HG03103 (cell line): ENCODE measurements at regions not wholly inside any gene's neighbourhood (a gene's known extent, or its start where the extent isn't known, plus 50 kb on each side); places are given as distances from the start of the nearest gene placed in this dataset.

Experiments
- ATAC-seq: cut with Tn5 transposase; IDR thresholded peaks from one replicate; pipeline ENCODE4 v1.9.1; 2021; ENCODE audit warnings: low read depth; ENCODE audit not compliant: unreplicated experiment

DNA sequence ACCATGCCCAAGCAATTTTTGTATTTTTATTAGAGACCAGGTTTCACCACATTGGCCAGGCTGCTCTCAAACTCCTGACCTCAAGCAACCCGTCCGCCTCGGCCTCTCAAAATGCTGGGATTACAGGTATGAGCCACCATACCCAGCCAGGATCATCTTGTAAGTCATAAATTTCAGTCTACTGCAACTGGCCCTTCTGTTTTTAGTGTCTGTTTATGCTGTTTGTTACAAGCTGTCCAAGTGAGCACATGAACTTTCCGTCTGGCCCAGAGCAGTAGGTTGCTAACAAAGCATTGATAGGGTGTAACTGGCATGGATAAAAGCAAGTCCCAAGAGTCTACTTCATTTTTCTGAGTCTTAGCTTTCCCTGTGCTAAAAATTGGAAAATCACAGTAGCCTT, 164.4 kb upstream of the NT5C1B start:
- no peak for ATAC-seq

DNA sequence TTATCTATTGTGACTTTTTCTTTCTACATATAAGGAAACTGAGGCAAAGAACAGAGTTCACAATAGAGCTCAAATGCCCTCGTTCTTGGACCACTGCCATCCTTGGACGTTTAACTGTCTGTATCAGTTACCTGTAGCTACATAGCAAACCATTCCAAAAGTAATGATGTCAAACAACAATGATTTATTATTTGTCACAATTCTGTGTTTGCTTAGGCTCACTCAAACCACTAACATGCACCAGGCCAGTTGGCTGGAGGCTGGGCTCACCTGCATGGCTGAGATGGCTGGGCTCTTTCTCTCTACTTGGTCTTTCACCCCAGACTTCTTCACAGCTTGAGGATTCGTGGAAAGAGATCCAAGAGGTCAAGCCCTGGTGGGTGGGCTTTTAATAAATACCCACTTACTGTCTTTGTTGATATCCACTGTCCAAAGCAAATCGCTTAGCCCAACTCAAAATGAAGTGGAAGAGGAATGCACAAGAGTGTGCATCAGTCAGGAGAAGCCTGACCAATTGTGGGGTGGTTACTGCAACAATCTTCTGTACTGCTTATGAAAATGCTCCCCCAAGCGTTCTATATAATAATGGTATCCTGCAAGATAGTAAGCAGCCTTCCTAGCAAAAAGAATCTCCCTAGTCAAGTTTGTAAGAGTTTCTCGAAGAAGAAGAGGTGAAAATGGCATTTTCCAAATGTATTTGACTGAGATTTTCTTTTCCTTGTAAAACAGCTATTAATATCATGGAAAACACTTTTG, 163.5 kb upstream of the NT5C1B start:
- no peak for ATAC-seq

DNA sequence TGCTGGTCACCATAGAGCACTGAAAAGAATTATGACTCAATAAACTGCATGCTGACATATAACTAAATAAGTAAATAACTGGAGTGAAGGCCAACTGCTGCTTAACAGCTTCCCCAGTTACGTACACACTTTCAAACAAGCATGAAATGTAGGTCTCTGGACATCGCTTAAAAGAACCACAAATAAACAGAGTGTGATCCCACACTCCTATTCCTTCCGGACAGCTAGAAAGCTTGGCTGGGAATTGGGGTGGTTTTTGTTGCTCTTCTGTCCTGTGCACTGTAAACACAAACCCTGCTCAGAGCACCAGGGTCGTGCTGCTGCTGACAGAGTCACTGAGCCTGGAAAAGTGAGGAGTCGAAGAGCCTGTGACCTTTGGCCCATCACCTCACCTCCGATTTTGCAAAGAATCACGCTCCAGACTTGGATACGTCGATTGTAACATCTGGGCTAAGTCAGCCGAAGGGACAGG, 162.7 kb upstream of the NT5C1B start:
- no peak for ATAC-seq

- ATAC-seq, result no peak
These were observed 161.5 kb upstream of the NT5C1B start for GRCh38 chr2:18750672-18751554.

- no peak for ATAC-seq
These were observed 160.7 kb upstream of the NT5C1B start for GRCh38 chr2:18749912-18750526.

- no peak for ATAC-seq
These were observed 156.3 kb upstream of the NT5C1B start for GRCh38 chr2:18745431-18746272.

DNA sequence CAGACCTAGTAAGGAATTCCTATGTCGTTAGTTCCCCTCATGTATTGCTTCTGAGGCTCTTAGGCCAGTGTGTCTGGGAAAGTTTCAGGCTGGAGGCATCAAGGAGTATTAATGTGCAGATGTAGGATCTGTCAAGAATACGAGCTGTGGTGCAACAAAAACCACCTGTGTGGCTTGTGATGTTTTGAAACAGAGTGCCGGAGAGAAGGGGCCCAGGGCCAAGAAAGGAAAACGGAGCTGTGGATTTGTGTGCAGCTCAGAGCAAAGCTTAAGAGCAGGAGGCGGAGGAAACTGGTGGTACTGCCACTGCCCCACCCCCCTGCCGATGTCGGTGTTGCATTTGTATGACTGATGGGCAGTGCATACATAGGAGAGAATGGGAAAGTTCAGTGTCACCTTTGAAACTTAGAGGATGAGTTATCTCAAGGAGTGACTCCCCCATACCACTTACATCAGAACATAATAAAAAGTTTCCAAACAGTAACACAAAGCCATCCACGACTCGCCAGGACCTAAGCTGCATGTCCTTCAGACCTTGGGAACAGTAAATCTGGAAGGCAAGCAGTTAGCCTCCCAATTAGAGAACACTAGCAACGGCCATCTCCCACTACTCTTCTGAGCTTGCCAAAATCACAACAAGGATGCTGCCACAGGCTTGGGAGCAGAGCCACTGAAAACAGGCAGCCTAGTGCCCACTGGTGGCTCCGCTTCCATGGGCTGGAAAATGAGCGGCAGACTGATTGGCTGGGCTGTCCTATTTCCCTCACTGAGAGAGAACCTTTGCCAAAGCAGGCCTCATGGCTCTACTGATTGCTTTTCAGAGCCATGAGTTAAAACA, 152.7 kb upstream of the NT5C1B start:
- ATAC-seq, result no peak

DNA sequence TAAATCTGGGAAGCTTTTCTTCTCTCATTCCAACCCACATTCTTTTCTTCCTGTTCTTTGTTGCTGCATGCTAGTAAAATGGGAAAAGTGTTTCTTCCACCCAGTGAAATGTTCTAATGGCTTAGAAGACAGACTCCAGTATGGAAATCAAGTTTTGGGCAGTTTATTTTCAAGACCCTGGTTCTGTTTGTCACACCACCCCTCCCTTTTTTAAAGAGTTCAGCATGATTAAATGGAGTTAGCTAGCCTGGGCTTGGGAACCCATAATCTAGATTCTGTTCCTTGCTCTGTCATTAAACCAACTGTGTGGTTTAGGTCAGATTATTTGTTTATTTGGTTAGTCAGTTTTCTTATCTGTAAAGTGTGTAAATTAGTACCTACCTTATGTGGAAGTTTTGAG, 151.8 kb upstream of the NT5C1B start:
- ATAC-seq, result no peak

DNA sequence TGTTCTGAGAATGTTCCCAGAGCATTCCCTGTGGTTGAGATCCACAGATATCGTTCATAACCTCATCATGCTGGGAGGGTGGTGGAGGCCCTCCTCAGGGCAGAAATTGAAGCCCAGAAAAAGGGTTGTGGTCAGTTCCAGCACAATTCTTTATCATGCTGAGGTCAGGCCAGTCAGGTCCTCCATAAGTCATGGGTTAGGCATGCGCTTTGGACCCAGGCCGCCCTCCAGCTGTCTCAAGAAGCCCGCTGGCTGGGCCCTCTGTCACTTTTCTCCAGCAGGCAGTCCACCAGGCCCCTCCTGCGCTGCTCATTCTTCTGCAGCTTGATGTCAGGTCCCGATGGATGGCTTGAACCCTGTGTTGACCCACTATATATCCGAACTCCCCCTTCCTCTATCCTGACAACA, 151.1 kb upstream of the NT5C1B start:
- no peak for ATAC-seq

DNA sequence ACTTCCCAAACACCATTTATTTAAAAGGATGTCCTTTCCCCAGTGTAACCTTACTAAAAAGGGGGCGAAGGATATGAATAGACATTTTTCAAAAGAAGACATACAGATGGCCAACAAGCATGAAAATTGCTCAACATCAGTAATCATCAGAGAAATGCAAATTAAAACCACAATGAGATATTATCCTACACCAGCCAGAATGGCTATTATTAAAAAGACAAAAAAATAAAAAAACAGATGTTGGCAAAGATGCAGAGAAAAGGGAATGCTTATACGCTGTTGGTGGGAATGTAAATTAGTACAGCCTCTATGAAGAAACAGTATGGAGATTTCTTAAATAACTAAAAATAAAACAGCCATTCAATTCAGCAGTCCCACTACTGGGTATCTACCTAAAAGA, 142.3 kb upstream of the NT5C1B start:
- ATAC-seq, result no peak

GRCh38 chr2:18724371-18725145, 135.2 kb upstream of the NT5C1B start:
- no peak for ATAC-seq

DNA sequence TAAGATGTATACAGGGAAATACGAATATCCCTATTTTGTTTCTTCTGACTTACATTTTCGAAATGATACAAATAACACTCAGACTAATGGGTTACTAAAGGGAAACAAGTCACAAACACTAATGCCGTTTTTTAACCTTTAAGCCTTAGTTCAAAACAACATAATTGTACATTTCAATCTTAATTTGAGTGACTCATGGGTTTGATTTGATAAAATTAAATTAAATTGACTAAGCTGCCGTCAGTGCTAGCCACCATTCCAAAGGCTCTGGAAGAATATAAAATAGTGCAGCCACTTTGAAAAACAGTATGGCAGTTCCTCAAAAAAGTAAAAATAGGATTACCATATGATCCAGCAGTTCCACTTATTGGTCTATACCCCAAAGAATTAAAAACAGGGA, 133.8 kb upstream of the NT5C1B start:
- ATAC-seq, result no peak

DNA sequence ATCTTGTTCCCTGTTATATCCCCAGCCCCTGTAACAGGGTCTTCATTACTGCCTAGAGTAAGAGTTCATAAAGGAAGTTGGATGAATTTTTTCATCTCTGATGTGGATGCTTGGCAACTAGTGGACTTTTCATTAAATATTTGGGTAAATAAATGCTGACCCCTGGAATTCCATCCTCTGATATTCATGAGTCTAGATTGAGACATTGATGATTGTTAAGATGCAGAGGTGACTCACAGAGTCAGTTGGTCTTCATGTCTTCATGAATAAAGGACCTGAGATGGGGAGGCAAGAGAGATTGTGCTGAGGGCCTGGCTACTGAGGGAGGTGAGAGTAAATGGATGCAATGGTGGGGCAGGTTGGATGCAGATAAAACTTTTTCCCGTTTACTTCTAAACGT, 132.7 kb upstream of the NT5C1B start:
- ATAC-seq, result no peak

- ATAC-seq, result no peak
These were observed 131.9 kb upstream of the NT5C1B start for GRCh38 chr2:18721038-18721922.

GRCh38 chr2:18719978-18720775, 130.8 kb upstream of the NT5C1B start:
- ATAC-seq, result no peak

DNA sequence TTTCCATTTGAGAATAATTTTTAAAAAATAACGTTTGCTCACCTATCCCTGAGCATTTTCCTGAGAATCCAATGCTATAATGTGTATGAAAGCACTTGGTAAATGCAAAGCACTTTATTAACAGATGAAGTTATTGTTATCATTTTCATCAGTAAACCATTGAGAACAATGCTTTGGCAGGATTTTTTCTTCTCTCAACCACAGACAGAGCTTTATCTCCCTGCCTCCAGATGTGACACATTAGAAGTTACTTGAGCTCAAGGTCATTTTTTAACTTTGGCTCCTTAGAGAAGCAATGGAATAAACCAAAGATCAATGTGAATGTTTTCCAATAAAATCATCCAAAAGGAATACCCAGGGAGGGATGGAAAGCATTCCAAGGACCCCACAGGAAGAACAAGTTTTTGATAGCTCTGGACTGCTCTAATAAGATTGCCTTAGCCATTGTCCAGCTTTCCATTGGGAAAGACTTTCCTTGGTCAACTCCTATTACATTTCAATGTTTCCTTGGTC, 118.9 kb upstream of the NT5C1B start:
- no peak for ATAC-seq

DNA sequence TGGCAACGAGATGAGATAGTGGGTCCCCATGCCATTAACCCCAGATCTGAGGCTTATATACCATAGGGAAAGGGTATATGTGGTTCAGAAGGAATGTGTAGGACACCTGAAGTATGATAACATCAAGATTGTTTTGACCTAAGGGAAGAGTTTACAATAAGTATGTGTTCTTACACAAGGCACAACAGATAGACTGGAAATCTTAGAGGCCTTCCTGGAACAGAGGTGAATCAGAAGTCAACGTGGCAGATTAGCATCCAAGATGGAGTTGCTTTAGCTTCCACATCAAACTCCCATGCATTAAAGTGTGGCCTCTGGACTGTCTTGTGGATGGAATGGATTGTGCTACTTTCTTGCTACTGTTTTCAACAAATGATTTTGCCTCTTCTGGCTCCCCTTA, 116.6 kb upstream of the NT5C1B start:
- no peak for ATAC-seq
